Left forelimb (tissue), 1 donor: ENCODE measurements at regions not wholly inside any gene's neighbourhood (a gene's known extent, or its start where the extent isn't known, plus 50 kb on each side); places are given as distances from the start of the nearest gene placed in this dataset.

Experiments used
- DNase-seq: peaks from one replicate; pipeline ENCODE4 v3.0.0-alpha.2; 2018; ENCODE audit warnings: low spot score

GRCh38 chr2:226526716-226527115 is 272.9 kb downstream of the IRS1 start:
- DNase-seq, result no peak

- no peak for DNase-seq
Measured at GRCh38 chr2:226524381-226524843, 275.2 kb downstream of the IRS1 start.

- DNase-seq, result no peak
Measured at GRCh38 chr2:226520723-226521122, 278.9 kb downstream of the IRS1 start.

- no peak for DNase-seq
Measured at GRCh38 chr2:226515344-226516055, 284.1 kb downstream of the IRS1 start.

- no peak for DNase-seq
Measured at GRCh38 chr2:226514895-226515294, 284.7 kb downstream of the IRS1 start.

GRCh38 chr2:226511311-226511710 is 288.3 kb downstream of the IRS1 start:
- no peak for DNase-seq

GRCh38 chr2:226508683-226509082 is 290.9 kb downstream of the IRS1 start:
- DNase-seq, result no peak

GRCh38 chr2:226508005-226508404 is 291.6 kb downstream of the IRS1 start:
- no peak for DNase-seq

GRCh38 chr2:226497146-226497909 is 302.3 kb downstream of the IRS1 start:
- no peak for DNase-seq

- no peak for DNase-seq
Measured at GRCh38 chr2:226496273-226496550, 303.4 kb downstream of the IRS1 start.

- DNase-seq, result no peak
Measured at GRCh38 chr2:226495466-226496272, 304.0 kb downstream of the IRS1 start.

- DNase-seq, result no peak
Measured at GRCh38 chr2:226491112-226491511, 308.5 kb downstream of the IRS1 start.

- DNase-seq, result no peak
Measured at GRCh38 chr2:226489775-226490541, 309.7 kb downstream of the IRS1 start.

- DNase-seq, result no peak
Measured at GRCh38 chr2:226488034-226488433, 311.6 kb downstream of the IRS1 start.

GRCh38 chr2:226487573-226487972 is 312.0 kb downstream of the IRS1 start:
- no peak for DNase-seq

GRCh38 chr2:226483745-226484619 is 315.6 kb downstream of the IRS1 start:
- no peak for DNase-seq

GRCh38 chr2:226483143-226483542 is 316.5 kb downstream of the IRS1 start:
- no peak for DNase-seq

- DNase-seq, result no peak
Measured at GRCh38 chr2:226478109-226478809, 321.4 kb downstream of the IRS1 start.

- DNase-seq, result no peak
Measured at GRCh38 chr2:226477221-226478108, 322.2 kb downstream of the IRS1 start.
